Stimulated activated CD8-positive, alpha-beta memory T cell treated with anti-CD3 and anti-CD28 coated beads, Interleukin-4, amount 100 ng/mL, for 24 hours (primary cell): ENCODE measurements at regions not wholly inside any gene's neighbourhood (a gene's known extent, or its start where the extent isn't known, plus 50 kb on each side); places are given as distances from the start of the nearest gene placed in this dataset.

ENCODE experiments used
- DNase-seq: peaks from one replicate; pipeline ENCODE4 v3.0.0-alpha.2; 2020; ENCODE audit warnings: low read depth

- no peak for DNase-seq
These were observed 58.0 kb upstream of the ZC4H2 start for GRCh38 chrX:65034292-65034667.
